HG03066 (cell line): ENCODE measurements at regions not wholly inside any gene's neighbourhood (a gene's known extent, or its start where the extent isn't known, plus 50 kb on each side); places are given as distances from the start of the nearest gene placed in this dataset.
A peak's percentile ranks its signal among the peaks of the same experiment; 100 is the strongest.
"Not testable (repeated sequence)": the region's sequence is repeated elsewhere in the genome, so short reads cannot be mapped to it uniquely, and the experiment has no call there.

Source experiments
- ATAC-seq: cut with Tn5 transposase; IDR thresholded peaks from one replicate; pipeline ENCODE4 v1.9.1; 2021; ENCODE audit warnings: low read depth; ENCODE audit not compliant: unreplicated experiment

GRCh38 chr7:17396692-17397091 is 98.2 kb downstream of the AHR start:
- ATAC-seq: no peak

DNA sequence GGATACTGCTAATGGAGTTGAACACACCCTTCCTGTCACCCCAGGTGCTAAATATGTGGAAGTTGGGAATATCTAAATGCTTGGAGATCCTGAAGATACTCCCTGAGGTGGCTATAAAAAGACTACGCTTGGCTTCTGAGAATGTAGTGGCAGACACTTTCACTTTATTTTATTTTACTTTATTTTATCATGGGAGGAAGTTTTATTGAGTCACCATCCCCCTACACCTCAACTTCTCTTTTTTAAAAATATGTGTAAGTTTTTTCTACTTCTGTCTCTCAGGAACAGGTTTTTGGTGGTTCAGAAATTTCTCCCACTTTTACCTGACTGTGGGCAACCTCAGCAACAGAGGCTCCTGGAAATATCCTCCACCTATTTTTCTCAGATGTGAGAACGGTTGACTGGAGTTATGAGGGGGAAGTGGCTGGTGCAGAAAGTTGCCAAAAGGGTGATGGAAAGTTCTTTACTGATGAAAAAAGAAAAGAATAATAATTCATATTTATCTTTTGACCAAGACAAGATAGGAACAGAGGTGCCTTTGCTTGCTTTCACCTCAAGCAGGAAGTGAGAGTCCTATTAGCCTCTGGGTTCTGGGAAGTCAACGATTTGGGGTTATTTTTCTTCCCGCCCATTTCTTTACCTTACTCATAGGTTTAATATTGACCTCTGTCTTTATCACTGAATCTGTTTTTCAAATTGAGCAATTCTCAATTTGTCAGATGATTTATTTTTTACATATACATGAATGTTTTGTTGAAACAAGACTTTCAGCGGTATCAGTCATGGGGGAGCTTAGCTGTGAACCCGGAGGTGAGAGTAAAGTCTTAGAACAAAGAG is 103.6 kb downstream of the AHR start:
- ATAC-seq: peak; percentile 55

GRCh38 chr7:17402628-17403278 is 104.3 kb downstream of the AHR start:
- peak; percentile 65 for ATAC-seq

- no peak for ATAC-seq
Measured at GRCh38 chr7:17404006-17404405, 105.6 kb downstream of the AHR start.

GRCh38 chr7:17405786-17406185 is 107.3 kb downstream of the AHR start:
- no peak for ATAC-seq

DNA sequence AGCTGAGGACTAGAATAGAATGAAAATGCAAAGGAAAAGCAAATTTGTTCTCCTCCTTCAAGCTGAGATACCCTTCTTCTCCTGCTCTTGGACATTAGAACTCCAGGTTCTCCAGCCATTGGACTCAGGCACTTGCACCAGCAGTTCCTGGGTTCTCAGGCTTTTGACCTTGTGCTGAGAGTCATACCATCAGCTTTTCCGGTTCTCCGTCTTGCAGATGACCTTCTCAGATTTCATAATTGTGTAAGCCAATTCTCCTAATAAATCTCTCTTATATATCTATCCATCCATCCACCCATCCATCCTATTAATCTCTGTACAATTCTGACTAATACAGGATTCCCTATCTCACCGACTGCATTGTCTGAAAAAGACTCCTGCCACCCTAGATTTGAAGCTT is 108.3 kb downstream of the AHR start:
- ATAC-seq: no peak

- no peak for ATAC-seq
Measured at GRCh38 chr7:17407229-17407628, 108.8 kb downstream of the AHR start.

GRCh38 chr7:17408245-17408903 is 109.9 kb downstream of the AHR start:
- no peak for ATAC-seq

DNA sequence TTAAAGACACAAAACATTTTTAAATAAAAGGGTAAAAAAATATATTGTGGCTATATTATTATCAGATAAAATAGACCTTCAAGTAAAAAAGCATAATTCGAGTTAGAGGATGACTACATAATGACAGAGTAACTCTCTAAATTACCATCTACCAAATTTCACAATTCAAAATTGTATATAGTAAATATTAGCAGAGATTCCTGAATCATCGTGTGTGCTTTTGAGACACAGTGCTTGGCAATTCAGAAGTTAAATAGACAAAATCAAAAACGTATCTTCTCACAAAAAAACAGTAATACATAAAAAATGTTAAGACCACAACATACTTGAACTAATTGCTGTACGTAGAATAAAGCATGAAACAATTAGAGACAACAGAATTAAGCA is 110.4 kb downstream of the AHR start:
- no peak for ATAC-seq

GRCh38 chr7:17411922-17412321 is 113.5 kb downstream of the AHR start:
- peak; percentile 95 for ATAC-seq

GRCh38 chr7:17412883-17413282 is 114.4 kb downstream of the AHR start:
- no peak for ATAC-seq

- ATAC-seq: no peak
Measured at GRCh38 chr7:17415955-17416354, 117.5 kb downstream of the AHR start.

- not testable (repeated sequence) for ATAC-seq
Measured at GRCh38 chr7:17420308-17421015, 122.0 kb downstream of the AHR start.

DNA sequence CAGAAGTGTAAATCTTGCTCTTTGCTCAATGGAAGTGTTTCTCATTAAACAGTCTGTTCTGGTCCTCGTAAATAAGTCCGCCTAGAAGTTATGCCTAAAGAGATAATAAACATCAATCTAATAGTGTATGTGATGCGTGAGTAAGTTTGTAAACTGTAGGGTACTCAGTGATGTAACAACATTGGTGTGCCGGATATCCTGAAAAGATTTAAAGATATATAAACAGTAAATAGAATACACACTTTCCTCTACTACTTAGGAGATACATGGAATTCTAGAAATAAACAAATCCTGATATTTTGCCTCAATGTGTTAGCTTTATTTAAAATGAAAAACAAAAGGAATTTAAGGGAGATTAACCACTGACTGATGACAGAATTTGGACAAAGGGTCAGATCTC is 123.5 kb downstream of the AHR start:
- no peak for ATAC-seq

GRCh38 chr7:17422966-17423365 is 124.5 kb downstream of the AHR start:
- no peak for ATAC-seq

GRCh38 chr7:17427924-17428323 is 129.5 kb downstream of the AHR start:
- ATAC-seq: no peak

GRCh38 chr7:17429579-17429978 is 131.1 kb downstream of the AHR start:
- ATAC-seq: no peak

- ATAC-seq: no peak
Measured at GRCh38 chr7:17432793-17433192, 134.3 kb downstream of the AHR start.

DNA sequence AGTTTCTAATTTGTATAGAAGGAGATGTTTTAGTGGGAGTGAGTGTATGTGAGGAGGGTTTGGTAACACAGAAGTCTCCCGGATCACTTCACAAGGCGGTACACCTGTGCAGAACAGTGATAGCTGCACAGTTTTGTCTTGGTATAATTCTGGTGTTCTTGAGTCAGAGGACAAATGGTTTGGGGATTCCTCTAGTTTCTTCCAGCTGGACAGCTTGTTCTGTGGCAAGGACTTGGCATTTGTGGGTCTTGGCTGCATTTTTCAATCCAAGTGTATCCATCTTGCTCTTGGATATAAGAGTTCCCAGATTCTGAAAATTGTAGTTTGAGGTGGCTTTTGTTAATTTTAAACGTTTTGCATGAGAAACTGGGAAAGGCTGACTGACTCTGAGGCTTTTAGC is 135.7 kb downstream of the AHR start:
- ATAC-seq: no peak

DNA sequence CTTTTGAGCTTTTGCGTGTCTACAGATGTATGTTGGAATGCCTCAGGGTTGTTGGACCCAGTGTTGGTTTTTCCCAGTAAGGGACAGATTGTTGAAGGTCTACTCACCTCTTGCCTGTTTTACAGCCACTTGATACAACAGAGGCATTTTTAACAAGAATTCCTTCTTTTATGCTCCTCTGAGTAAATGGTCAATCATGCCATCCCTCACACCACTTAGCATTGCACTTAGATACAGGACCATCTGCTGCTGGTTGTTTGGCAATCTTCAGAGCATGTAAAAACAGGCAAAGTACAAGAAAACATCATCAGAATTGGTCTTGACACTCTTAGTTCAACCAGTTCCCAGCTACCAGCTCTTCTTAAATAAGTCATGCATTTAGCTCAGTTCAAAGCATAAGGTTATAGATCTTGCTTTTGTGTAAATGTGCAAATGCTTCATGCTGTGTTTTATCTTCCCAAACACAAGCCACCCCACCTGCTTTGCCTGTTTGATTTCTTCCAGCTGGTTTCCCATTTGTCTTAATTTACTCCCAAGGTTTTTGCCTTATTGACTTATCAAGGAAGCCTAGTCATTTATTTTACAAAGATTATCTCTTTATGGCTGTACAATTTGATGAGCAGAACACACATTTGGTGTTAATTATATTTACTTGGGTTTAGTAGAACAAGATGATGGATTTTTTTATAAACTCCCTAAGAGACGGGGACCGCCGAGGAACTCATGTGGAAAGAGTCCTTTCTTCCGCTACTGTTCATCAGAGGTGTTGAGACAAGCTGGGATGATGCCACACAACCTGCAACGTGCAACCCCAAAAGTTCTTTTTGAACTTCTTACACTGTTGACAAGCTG is 136.6 kb downstream of the AHR start:
- no peak for ATAC-seq
